ENCODE measurements at regions not wholly inside any gene's neighbourhood (a gene's known extent, or its start where the extent isn't known, plus 50 kb on each side); places are given as distances from the start of the nearest gene placed in this dataset.

GRCh38 chr3:187900993-187901755 lies 155.9 kb upstream of the BCL6 start:
- no peak overlapping the region for H3K4me3 ChIP-seq
- TF ChIP-seq CTCF (IDR thresholded peaks at IDR 0.05; ENCODE audit: low read depth, low read length) = no peak
- H3K9me3 ChIP-seq (ENCODE audit: low read depth) = no peaks in the 10 kb centered on the region
- H3K4me1 ChIP-seq (ENCODE audit: low read depth) = no peaks in the 10 kb centered on the region
- DNase-seq (ENCODE audit: low read depth in 1 of 2, low spot score in 1 of 2) = no peak
- H3K27me3 ChIP-seq = no peaks in the 10 kb centered on the region
- no peak overlapping the region for H3K27ac ChIP-seq
- no peaks in the 10 kb centered on the region for H3K36me3 ChIP-seq

DNA sequence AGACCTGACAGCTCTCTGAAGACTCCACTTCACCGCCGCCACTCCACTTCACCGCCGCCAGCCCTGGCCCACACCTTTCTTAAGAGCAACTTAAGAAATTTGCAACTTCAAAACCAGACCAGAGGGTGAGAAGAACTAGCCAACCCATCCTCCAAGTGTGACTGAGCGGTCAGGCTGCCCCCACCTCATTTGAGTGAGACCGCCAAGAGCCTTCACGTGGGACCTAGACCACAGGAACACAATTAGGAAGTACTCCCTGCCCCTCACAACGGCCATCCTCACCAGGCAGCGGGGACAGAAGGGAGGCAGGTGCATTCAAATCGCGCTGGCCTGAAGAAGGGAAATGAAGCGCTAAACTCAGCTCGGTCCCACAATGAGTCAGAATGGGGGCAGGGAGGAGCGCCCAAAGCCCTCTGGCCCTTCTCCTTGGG lies 156.8 kb upstream of the BCL6 start:
- Histone ChIP-seq H3K9me3 (ENCODE audit: low read depth) (no peaks in the 10 kb centered on the region), H3K27me3 (no peaks in the 10 kb centered on the region), H3K4me1 (ENCODE audit: low read depth) (no peaks in the 10 kb centered on the region), H3K36me3 (no peaks in the 10 kb centered on the region), H3K4me3 (no peak overlapping the region), H3K27ac (no peak overlapping the region)
- no peak for TF ChIP-seq CTCF (IDR thresholded peaks at IDR 0.05; ENCODE audit: low read depth, low read length)
- no peak for DNase-seq (ENCODE audit: low read depth in 1 of 2, low spot score in 1 of 2)

DNA sequence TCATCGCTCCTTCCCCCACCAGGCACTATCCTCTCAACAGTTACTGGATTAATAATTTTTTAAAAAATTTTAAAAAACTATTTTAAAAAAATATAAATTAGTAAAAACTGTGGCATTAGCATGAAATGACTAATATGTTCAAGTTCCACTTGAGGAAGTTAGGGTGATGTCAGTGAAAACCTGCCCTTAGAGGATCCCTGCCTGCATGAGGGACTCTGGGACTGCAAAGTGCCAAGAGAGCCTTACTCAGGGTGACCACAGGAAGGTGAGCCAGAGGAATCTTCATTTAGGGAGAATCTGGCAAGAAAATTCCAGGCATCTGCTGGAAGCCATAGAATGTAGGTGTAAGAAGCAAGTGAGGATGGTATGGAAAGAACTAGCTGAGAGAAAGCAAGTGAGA lies 157.7 kb upstream of the BCL6 start:
- H3K27ac ChIP-seq = no peak overlapping the region
- no peak for TF ChIP-seq CTCF (IDR thresholded peaks at IDR 0.05; ENCODE audit: low read depth, low read length)
- no peak overlapping the region for H3K4me3 ChIP-seq
- H3K9me3 ChIP-seq (ENCODE audit: low read depth) = no peaks in the 10 kb centered on the region
- H3K4me1 ChIP-seq (ENCODE audit: low read depth) = no peaks in the 10 kb centered on the region
- no peaks in the 10 kb centered on the region for H3K36me3 ChIP-seq
- no peaks in the 10 kb centered on the region for H3K27me3 ChIP-seq
- DNase-seq (ENCODE audit: low read depth in 1 of 2, low spot score in 1 of 2) = no peak

DNA sequence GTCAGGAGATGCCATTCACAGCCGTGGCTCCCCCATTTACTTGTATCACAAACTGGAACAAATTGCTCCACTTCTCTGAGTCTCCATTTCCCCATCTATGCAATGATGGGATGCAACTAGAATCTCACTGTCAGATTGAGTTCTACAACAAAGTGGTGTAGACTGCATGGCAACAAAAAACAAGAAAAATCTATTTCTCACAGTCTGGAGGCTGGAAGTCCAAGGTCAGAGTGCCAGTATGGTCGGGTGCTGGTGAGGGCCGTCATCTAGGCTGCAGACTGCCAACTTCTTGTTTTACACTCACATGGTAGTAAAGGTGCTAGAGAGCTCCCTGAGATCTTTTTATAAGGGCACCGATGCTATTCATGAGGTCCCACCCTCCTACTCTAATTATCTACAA lies 158.4 kb upstream of the BCL6 start:
- H3K4me1 ChIP-seq (ENCODE audit: low read depth) = no peaks in the 10 kb centered on the region
- no peaks in the 10 kb centered on the region for H3K27me3 ChIP-seq
- no peak overlapping the region for H3K27ac ChIP-seq
- H3K36me3 ChIP-seq = no peaks in the 10 kb centered on the region
- H3K4me3 ChIP-seq = no peak overlapping the region
- no peak for DNase-seq (ENCODE audit: low read depth in 1 of 2, low spot score in 1 of 2)
- H3K9me3 ChIP-seq (ENCODE audit: low read depth) = no peaks in the 10 kb centered on the region
- TF ChIP-seq CTCF (IDR thresholded peaks at IDR 0.05; ENCODE audit: low read depth, low read length) = no peak

- DNase-seq (ENCODE audit: low read depth in 1 of 2, low spot score in 1 of 2) = no peak
- H3K4me3 ChIP-seq = no peak overlapping the region
- H3K9me3 ChIP-seq (ENCODE audit: low read depth) = no peaks in the 10 kb centered on the region
- no peak for TF ChIP-seq CTCF (IDR thresholded peaks at IDR 0.05; ENCODE audit: low read depth, low read length)
- no peaks in the 10 kb centered on the region for H3K36me3 ChIP-seq
- no peaks in the 10 kb centered on the region for H3K27me3 ChIP-seq
- H3K27ac ChIP-seq = no peak overlapping the region
- no peaks in the 10 kb centered on the region for H3K4me1 ChIP-seq (ENCODE audit: low read depth)
Measured at GRCh38 chr3:187906416-187906815, 161.1 kb upstream of the BCL6 start.

Data from cardiac muscle cell (in vitro differentiated cells and primary cell).